ENCODE measurements at regions not wholly inside any gene's neighbourhood (a gene's known extent, or its start where the extent isn't known, plus 50 kb on each side); places are given as distances from the start of the nearest gene placed in this dataset.
"Not testable (repeated sequence)": the region's sequence is repeated elsewhere in the genome, so short reads cannot be mapped to it uniquely, and the experiment has no call there.

DNA sequence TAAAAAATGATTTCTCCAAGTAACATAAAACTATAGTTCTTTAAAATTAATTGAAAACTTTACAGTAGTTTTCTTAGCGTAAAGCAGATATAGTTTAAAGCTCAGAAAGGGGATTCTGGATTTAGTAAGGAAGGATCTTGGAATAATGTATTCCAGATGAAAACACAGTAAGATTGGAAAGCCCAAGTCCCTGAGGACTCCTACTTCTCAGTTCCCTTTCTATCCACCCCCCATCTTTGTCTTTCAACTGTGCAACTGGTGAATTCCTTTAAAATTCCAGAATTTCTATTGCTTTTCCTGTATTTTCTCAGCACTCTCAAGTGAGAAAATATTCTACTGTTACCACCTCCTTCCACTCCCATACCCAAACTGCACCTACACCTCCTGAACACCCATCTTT lies 184.5 kb upstream of the FBN2 start:
- no peak overlapping the region for H3K27ac ChIP-seq (ENCODE audit: low read depth, low read length)
- no peaks in the 10 kb centered on the region for H3K4me1 ChIP-seq (ENCODE audit: control insufficient read depth, insufficient read depth, low read length)
- no peak overlapping the region for H3K9ac ChIP-seq (ENCODE audit: low read depth, low read length)
- H3K36me3 ChIP-seq (ENCODE audit: control insufficient read depth, insufficient read depth, low read length), result no peaks in the 10 kb centered on the region
- H3K9me3 ChIP-seq (ENCODE audit: control insufficient read depth, insufficient read depth, low read length), result no peaks in the 10 kb centered on the region
- no peak overlapping the region for H3K4me3 ChIP-seq (ENCODE audit: low read depth, low read length)
- H3K27me3 ChIP-seq (ENCODE audit: control insufficient read depth, insufficient read depth, low read length), result no peaks in the 10 kb centered on the region

- H3K4me3 ChIP-seq (ENCODE audit: low read depth, low read length); H3K9me3 ChIP-seq (ENCODE audit: control insufficient read depth, insufficient read depth, low read length); H3K27me3 ChIP-seq (ENCODE audit: control insufficient read depth, insufficient read depth, low read length); H3K4me1 ChIP-seq (ENCODE audit: control insufficient read depth, insufficient read depth, low read length); H3K36me3 ChIP-seq (ENCODE audit: control insufficient read depth, insufficient read depth, low read length); H3K9ac ChIP-seq (ENCODE audit: low read depth, low read length); H3K27ac ChIP-seq (ENCODE audit: low read depth, low read length): not testable (repeated sequence)
Measured at GRCh38 chr5:128730021-128730420, 192.0 kb upstream of the FBN2 start.

GRCh38 chr5:128735656-128736055 lies 197.6 kb upstream of the FBN2 start:
- H3K4me1 ChIP-seq (ENCODE audit: control insufficient read depth, insufficient read depth, low read length); H3K27me3 ChIP-seq (ENCODE audit: control insufficient read depth, insufficient read depth, low read length); H3K9me3 ChIP-seq (ENCODE audit: control insufficient read depth, insufficient read depth, low read length); H3K36me3 ChIP-seq (ENCODE audit: control insufficient read depth, insufficient read depth, low read length); H3K27ac ChIP-seq (ENCODE audit: low read depth, low read length); H3K4me3 ChIP-seq (ENCODE audit: low read depth, low read length); H3K9ac ChIP-seq (ENCODE audit: low read depth, low read length): not testable (repeated sequence)

DNA sequence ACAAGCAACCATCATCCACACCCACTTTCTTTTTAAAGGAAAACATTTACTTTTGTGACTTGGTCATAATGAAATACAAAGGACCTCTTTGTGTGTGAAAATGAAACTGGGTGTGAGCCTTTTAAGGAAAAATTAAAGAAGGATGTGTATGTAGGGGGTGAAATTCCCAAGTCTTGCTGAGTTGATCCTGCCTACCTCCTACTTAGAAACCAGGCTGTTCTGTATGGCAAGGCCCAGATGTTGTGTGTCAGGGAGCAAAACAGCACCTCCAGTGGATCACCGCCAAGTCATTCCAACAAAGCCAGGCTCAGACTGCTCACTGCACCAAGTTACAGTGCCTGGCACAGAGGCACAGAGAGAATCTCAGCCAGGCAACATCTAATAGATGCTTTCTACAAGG lies 198.5 kb upstream of the FBN2 start:
- H3K4me1 ChIP-seq (ENCODE audit: control insufficient read depth, insufficient read depth, low read length), result 0 out of 2 replicates have a peak, but pooled peaks cover 4% of the 10 kb centered on the region
- no peak overlapping the region for H3K9ac ChIP-seq (ENCODE audit: low read depth, low read length)
- H3K9me3 ChIP-seq (ENCODE audit: control insufficient read depth, insufficient read depth, low read length), result no peaks in the 10 kb centered on the region
- no peak overlapping the region for H3K4me3 ChIP-seq (ENCODE audit: low read depth, low read length)
- no peak overlapping the region for H3K27ac ChIP-seq (ENCODE audit: low read depth, low read length)
- H3K27me3 ChIP-seq (ENCODE audit: control insufficient read depth, insufficient read depth, low read length), result no peaks in the 10 kb centered on the region
- no peaks in the 10 kb centered on the region for H3K36me3 ChIP-seq (ENCODE audit: control insufficient read depth, insufficient read depth, low read length)

- Histone ChIP-seq H3K4me1 (ENCODE audit: control insufficient read depth, insufficient read depth, low read length) (no peaks in the 10 kb centered on the region), H3K9me3 (ENCODE audit: control insufficient read depth, insufficient read depth, low read length) (no peaks in the 10 kb centered on the region), H3K27ac (ENCODE audit: low read depth, low read length) (no peak overlapping the region), H3K4me3 (ENCODE audit: low read depth, low read length) (no peak overlapping the region), H3K36me3 (ENCODE audit: control insufficient read depth, insufficient read depth, low read length) (no peaks in the 10 kb centered on the region), H3K9ac (ENCODE audit: low read depth, low read length) (no peak overlapping the region), H3K27me3 (ENCODE audit: control insufficient read depth, insufficient read depth, low read length) (no peaks in the 10 kb centered on the region)
Measured at GRCh38 chr5:128749136-128749898, 211.3 kb upstream of the FBN2 start.

DNA sequence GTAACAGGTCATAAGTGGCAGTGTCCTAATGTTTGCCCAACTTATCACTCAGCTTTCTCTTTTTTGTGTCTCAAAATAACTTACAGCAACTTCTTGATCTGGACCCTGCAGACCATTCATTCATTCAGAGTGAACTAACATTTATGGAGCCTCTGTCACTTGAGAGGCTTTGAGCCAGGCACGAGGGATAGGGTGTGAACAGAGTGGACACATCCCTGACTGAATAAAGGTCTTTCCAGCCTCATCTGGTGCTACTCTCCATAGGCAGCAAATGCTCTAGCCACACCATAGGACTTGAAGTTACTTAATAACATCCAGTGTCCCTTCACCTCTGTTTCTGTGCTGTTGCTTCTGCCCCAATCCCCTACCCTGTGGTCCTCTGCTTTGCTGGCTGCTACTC lies 212.1 kb upstream of the FBN2 start:
- H3K27me3 ChIP-seq (ENCODE audit: control insufficient read depth, insufficient read depth, low read length), result no peaks in the 10 kb centered on the region
- no peaks in the 10 kb centered on the region for H3K9me3 ChIP-seq (ENCODE audit: control insufficient read depth, insufficient read depth, low read length)
- H3K36me3 ChIP-seq (ENCODE audit: control insufficient read depth, insufficient read depth, low read length), result no peaks in the 10 kb centered on the region
- no peak overlapping the region for H3K4me3 ChIP-seq (ENCODE audit: low read depth, low read length)
- H3K4me1 ChIP-seq (ENCODE audit: control insufficient read depth, insufficient read depth, low read length), result no peaks in the 10 kb centered on the region
- H3K27ac ChIP-seq (ENCODE audit: low read depth, low read length), result no peak overlapping the region
- no peak overlapping the region for H3K9ac ChIP-seq (ENCODE audit: low read depth, low read length)

GRCh38 chr5:128757196-128757959 lies 207.9 kb upstream of the SLC27A6 start:
- Histone ChIP-seq H3K27me3 (ENCODE audit: control insufficient read depth, insufficient read depth, low read length) (no peaks in the 10 kb centered on the region), H3K9ac (ENCODE audit: low read depth, low read length) (no peak overlapping the region), H3K27ac (ENCODE audit: low read depth, low read length) (no peak overlapping the region), H3K4me3 (ENCODE audit: low read depth, low read length) (no peak overlapping the region), H3K9me3 (ENCODE audit: control insufficient read depth, insufficient read depth, low read length) (no peaks in the 10 kb centered on the region), H3K36me3 (ENCODE audit: control insufficient read depth, insufficient read depth, low read length) (no peaks in the 10 kb centered on the region), H3K4me1 (ENCODE audit: control insufficient read depth, insufficient read depth, low read length) (no peaks in the 10 kb centered on the region)

DNA sequence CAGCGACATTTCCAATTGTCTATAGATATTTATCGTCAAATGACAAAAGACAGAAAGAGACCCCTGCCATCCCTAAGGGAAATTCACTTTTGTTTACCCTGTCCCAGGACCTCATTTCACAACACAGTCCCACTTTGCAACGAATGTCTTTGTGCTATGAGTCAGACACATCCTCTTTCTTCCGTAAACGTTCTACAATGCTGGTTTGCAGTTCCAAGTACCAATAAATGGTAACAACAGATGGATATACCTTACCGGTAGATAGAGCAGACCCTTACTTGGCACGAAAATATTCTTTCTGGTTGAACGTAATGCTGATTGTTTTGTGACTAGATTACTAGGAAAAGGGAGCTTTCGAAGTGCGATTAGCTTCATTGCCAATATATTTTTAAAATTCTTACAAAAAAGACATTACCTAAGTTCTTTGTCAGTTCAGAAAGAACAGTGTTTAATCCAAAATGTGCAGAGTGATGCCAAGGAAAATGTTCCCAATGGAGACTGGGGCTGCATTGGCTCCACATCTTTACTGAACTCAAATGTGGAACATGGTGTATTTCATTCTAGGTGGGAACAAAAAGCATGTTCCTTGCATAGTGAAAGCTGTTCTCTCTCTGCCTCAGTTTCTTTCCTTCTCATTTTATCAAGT lies 202.5 kb upstream of the SLC27A6 start:
- H3K36me3 ChIP-seq (ENCODE audit: control insufficient read depth, insufficient read depth, low read length), result no peaks in the 10 kb centered on the region
- H3K9ac ChIP-seq (ENCODE audit: low read depth, low read length), result no peak overlapping the region
- H3K27ac ChIP-seq (ENCODE audit: low read depth, low read length), result no peak overlapping the region
- H3K4me3 ChIP-seq (ENCODE audit: low read depth, low read length), result no peak overlapping the region
- H3K4me1 ChIP-seq (ENCODE audit: control insufficient read depth, insufficient read depth, low read length), result no peaks in the 10 kb centered on the region
- H3K9me3 ChIP-seq (ENCODE audit: control insufficient read depth, insufficient read depth, low read length), result no peaks in the 10 kb centered on the region
- H3K27me3 ChIP-seq (ENCODE audit: control insufficient read depth, insufficient read depth, low read length), result no peaks in the 10 kb centered on the region

GRCh38 chr5:128763321-128763720 lies 202.0 kb upstream of the SLC27A6 start:
- Histone ChIP-seq H3K9me3 (ENCODE audit: control insufficient read depth, insufficient read depth, low read length) (no peaks in the 10 kb centered on the region), H3K36me3 (ENCODE audit: control insufficient read depth, insufficient read depth, low read length) (no peaks in the 10 kb centered on the region), H3K9ac (ENCODE audit: low read depth, low read length) (no peak overlapping the region), H3K27ac (ENCODE audit: low read depth, low read length) (no peak overlapping the region), H3K4me1 (ENCODE audit: control insufficient read depth, insufficient read depth, low read length) (no peaks in the 10 kb centered on the region), H3K4me3 (ENCODE audit: low read depth, low read length) (no peak overlapping the region), H3K27me3 (ENCODE audit: control insufficient read depth, insufficient read depth, low read length) (no peaks in the 10 kb centered on the region)

GRCh38 chr5:128764601-128765310 lies 200.5 kb upstream of the SLC27A6 start:
- H3K4me3 ChIP-seq (ENCODE audit: low read depth, low read length), result no peak overlapping the region
- no peaks in the 10 kb centered on the region for H3K27me3 ChIP-seq (ENCODE audit: control insufficient read depth, insufficient read depth, low read length)
- H3K36me3 ChIP-seq (ENCODE audit: control insufficient read depth, insufficient read depth, low read length), result no peaks in the 10 kb centered on the region
- H3K4me1 ChIP-seq (ENCODE audit: control insufficient read depth, insufficient read depth, low read length), result no peaks in the 10 kb centered on the region
- H3K9me3 ChIP-seq (ENCODE audit: control insufficient read depth, insufficient read depth, low read length), result no peaks in the 10 kb centered on the region
- no peak overlapping the region for H3K27ac ChIP-seq (ENCODE audit: low read depth, low read length)
- H3K9ac ChIP-seq (ENCODE audit: low read depth, low read length), result no peak overlapping the region

Data from HUES48 (cell line).